GM18511 (cell line): ENCODE measurements at regions not wholly inside any gene's neighbourhood (a gene's known extent, or its start where the extent isn't known, plus 50 kb on each side); places are given as distances from the start of the nearest gene placed in this dataset.

Experiments used
- ATAC-seq: cut with Tn5 transposase; IDR thresholded peaks from one replicate; pipeline ENCODE4 v1.9.1; 2021; ENCODE audit warnings: mild to moderate bottlenecking, moderate library complexity; ENCODE audit not compliant: unreplicated experiment

DNA sequence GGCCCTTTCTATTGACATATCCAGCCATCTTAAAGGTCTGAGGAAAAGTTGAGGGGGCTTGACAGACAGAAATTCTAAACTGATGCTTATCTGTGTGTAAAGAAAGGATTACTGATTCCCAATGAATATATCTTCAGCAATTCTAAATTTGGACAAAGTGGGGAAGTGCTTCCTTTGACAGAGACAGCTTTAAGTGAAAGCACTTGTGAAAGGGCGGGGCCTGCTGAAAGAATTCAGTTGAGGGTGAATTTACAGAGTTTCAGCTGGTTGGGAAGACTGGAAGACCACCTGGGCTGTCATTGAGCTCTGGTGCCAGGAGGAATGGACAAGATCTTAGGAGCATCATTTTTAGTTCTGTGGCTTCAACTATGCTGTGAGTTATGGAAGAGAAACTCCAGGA is 412.5 kb upstream of the OR4E1 start:
- ATAC-seq: no peak

DNA sequence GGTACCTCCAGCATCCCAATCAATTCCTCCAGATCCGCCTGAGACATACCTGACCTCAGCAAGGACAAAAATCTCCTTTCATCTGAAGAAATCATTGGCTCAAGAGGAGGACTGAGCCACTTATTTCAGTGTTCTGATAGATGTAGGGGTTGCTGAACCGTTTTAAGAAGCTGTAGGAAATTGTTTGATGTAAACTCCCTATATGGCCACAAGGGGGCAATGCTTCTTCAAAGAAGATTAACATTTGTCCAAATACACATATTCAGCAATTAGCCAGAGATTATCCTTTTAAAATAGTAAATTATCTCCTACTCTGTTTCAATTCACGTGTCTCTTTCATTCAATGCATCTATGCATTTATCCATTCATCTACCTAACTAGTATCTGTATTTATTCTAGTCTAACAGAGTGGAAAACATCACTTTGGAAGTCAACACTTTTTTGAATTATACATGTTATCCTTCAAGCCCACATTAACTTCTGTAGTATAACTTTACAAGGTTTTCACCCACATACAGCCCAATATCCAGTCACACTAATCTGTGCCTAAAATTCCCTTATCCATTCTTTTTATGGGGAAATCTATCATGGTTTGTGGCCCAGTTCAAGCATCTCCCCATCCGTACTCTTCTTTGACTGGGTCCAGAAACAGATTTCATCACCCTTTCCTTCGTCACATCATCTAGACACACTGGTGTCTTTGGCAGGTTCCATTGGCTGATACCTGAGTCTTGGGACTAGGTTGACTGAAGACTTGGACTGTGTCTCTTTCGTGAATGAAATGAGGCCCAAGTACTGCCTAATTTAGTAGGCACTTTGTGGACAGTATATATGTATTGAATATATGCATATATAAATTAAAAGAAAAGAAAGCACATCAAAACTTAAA is 411.0 kb upstream of the OR4E1 start:
- no peak for ATAC-seq

DNA sequence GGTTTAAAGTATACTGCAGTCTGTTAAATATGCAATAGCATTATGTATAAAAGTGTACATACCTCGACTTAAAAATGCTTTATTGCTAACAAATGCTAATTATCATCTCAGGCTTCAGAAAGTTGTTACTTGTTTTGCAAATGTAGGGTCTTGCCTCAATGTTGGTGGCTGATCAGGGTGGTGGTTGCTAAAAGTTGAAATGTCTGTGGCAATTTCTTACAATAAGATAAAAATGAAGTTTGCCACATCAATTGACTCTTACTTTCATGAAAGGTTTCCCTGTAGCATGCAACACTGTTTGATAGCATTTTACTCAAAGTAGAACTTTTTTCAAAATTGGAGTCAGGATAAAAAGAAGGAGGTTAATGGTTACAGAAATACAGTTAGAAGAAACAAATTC is 407.7 kb upstream of the OR4E1 start:
- no peak for ATAC-seq

DNA sequence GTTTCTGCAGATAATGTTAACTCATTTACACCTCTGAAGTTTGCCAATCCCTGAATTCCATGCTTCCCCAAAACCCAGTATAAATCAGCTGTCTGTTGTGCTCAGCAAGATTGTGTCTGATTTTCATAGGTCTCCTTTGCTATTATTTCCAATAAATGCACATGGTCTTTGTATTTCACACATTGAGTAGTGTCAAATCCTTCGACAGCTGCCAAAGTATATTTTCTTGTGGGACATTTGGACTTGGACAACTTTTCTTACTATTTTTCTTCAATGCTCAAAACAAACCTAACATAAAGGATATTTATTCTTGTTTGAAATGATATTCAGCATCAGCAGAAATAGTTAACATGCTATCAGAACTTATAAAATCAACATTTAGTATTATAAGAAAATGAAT is 406.1 kb upstream of the OR4E1 start:
- ATAC-seq: no peak

DNA sequence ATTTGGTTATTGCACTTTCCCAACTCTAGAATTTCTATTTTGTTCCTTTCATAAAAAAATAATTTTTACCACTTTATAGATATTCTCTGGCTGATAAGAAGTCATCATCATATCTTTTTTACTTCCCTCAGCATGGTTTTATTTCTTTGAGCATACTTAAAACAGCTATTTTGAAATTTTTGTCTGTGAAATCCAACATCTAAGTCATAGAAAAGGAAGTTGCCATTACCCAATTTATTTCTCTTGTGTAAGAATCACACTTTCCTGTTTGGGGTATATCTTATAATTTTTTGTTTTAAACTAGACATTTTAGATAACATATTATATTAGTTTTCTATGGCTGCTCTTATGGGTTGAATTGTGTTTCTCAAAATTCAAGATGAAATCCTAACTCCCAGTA is 400.2 kb upstream of the OR4E1 start:
- ATAC-seq: no peak

DNA sequence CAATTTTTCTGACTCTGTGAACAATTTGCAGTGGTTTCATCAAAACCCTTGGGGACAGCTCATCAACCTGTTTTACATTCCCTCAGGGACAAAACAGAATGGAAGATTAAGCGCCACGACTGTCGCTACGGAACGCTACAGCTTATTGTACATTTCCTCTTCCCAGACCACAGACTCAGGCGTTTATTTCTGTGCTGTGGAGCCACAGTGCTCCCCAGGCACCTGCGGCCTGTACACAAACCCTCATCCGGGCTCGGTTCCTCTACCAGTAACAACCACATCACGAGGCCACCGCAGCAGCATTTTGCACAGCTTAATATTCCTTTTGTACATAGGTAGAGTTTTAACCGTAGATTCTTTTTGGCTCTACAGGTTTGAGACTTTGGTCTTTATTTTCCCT is 397.4 kb upstream of the OR4E1 start:
- ATAC-seq: peak; percentile 94

DNA sequence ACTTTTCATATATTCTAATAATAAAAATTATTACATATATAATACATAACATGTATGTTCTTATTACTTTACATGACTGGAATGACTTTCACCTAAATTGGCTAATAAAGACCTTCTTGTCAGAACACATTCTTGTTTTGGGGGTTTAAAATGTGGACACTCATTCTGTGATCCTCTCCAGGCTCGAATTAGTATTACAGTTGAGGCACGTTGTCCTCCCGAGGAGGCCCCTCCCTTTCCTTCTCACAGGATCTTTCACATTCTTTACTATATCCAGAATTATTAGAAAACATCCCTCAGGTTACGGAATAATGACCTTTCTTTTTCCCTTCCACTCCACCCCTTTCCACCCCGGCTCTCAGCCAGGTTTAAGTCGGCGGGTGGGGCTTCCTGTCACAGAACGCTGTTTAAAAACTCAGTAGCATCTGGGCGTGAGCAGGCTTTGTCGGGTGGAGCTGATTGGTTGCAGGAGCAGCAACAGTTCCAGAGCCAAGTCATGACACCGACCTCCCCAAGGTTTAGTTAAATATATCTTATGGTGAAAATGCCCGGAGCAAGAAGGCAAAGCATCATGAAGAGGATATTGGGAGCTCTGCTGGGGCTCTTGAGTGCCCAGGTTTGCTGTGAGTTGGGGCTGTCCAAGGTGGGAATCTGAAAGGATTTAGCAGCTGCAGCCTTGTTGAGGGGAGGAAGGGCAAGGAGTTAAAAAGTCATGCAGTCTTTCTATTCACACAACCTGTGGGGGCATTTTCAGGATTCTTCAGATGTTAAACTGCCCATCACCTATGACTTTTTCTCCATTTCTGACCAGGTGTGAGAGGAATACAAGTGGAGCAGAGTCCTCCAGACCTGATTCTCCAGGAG is 396.7 kb upstream of the OR4E1 start:
- peak; percentile 52 for ATAC-seq

DNA sequence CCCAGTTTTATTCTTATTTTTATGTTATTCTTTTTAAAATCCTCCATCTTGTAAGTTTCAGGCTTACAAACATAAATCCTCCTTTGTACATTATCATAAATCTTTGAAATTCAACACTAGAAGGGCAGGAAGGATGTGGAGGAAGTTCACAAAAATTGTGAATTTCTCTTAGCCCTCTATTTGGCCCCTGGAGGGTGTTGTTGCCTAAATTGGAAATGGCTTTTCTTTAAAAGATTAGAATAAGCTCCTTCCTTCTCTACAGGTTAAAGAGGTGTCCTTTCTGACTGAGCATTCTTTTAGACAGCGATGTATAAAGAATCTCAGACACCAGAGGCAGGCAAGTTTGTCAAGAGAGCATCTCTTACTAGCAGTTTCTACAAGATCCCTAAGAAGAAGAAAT is 391.7 kb upstream of the OR4E1 start:
- no peak for ATAC-seq

DNA sequence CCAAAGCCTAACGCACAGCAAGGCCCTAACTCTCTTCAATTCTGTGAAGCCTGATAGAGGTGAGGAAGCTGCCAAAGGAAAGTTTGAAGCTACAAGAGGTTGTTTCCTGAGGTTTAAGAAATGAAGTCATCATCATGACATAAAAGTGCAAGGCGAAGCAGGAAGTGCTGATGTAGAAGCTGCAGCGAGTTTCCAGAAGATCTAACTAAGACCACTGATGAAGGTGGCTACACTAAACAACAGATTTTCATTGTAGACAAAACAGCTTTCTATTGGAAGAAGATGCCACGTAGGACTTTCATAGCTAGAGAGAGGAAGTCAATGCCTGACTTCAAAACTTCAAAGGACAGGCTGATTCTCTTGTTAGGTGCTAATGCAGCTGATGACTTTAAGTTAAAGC is 385.6 kb upstream of the OR4E1 start:
- no peak for ATAC-seq

DNA sequence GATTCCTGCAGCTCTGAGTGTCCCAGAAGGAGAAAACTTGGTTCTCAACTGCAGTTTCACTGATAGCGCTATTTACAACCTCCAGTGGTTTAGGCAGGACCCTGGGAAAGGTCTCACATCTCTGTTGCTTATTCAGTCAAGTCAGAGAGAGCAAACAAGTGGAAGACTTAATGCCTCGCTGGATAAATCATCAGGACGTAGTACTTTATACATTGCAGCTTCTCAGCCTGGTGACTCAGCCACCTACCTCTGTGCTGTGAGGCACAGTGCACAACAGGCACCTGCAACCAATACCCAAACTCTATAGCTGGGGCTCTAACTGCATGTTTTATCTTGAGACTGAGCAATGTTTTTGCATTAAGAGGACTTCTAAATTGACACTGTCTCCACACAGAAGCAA is 379.2 kb upstream of the OR4E1 start:
- no peak for ATAC-seq

DNA sequence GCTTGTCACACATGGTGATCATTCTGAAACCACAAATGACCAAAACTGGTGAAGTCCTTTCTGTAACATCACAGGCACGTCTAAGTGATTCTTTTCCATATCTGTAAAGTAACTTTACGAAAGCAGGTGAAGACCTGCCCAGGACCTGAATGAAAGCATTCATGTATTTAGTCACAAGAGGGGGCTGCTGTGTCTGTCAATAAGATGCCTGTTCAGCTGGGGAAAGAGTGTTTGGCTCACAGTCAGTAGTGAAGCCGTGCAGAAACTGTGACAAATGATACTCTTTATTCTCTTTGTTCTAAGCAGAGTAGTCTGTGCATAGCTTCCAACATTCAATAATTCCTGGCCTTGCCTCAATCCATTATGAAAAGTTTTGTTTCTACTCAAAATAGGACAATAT is 373.5 kb upstream of the OR4E1 start:
- ATAC-seq: peak; percentile 63

DNA sequence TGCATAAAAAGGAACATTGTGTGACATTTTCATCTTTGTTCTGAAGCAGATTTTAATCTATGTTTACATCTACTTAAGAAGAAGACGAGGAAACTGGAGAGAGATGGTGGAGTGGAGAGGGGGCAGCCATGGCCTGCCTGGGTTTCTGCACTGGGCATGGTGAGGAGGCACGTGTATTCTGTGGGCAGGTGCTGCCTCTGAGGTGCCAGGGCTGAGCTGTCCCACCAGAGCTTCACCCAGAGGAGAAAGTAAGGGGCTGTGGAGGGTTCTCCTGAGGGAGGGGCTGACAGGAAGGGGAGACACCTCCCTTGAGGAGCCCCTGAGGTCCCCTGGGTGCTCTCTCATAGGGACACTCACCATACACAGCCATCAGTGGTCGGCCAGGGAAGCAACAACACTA is 372.4 kb upstream of the OR4E1 start:
- no peak for ATAC-seq

DNA sequence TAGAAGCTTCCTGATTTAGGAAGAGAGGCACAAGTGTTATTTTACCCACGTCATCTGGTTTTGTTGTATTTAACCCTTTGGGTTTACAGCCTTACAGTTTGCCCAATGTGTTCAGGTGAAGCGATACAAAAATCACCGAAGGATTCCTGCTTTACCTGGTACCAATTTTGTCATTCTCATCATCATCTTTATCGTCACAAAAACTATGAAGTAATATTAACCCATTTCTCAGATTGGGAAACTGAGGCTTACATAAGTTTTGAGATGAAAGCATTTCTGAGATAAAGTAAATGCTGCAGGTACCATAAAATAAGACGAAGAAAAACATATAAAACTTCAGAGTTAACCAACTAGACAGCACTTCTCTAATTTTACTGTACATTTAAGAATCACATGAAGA is 370.6 kb upstream of the OR4E1 start:
- ATAC-seq: no peak

DNA sequence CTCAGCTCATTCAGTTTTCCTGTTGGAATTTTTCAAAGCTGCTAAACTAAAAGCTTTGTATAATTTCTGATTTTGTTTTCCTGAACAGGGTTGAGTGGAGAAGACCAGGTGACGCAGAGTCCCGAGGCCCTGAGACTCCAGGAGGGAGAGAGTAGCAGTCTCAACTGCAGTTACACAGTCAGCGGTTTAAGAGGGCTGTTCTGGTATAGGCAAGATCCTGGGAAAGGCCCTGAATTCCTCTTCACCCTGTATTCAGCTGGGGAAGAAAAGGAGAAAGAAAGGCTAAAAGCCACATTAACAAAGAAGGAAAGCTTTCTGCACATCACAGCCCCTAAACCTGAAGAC is 367.1 kb upstream of the OR4E1 start:
- ATAC-seq: no peak

DNA sequence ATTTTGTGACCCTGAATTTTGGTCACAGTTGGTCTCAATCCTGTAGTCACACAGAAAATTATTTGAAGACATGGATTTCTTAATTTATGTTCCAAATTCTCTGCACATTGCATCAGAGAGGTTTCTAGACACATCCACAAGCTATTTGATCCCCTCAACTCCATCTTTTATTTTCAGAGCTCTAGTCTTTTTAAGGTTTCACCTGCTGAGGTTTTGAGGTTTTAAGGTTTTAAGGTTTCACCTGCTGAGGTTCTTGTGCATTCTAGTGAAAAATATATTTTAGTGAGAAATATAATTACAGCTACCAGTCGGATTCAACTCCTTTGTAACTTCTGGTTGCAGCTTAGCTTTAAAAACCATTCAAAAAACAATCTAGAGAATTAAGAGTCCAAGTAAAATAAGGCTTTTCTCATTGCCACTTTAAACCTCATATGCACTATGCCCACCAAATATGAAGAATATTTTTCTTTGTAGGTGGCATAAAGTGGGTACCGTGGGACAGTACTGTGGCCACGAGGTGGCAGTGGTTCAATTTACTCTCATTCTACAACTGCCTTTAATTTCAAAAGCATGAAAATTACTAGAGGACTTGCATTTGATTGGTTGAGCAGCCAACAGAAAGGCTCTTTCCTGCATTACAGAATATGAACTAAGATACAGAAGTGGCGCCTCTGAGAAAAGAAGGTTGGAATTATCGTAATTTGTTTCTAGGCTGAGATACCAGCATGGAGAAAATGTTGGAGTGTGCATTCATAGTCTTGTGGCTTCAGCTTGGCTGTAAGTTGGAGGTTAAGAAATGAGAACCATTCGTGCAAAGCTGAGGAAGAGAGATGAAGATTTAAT is 366.5 kb upstream of the OR4E1 start:
- ATAC-seq: no peak

DNA sequence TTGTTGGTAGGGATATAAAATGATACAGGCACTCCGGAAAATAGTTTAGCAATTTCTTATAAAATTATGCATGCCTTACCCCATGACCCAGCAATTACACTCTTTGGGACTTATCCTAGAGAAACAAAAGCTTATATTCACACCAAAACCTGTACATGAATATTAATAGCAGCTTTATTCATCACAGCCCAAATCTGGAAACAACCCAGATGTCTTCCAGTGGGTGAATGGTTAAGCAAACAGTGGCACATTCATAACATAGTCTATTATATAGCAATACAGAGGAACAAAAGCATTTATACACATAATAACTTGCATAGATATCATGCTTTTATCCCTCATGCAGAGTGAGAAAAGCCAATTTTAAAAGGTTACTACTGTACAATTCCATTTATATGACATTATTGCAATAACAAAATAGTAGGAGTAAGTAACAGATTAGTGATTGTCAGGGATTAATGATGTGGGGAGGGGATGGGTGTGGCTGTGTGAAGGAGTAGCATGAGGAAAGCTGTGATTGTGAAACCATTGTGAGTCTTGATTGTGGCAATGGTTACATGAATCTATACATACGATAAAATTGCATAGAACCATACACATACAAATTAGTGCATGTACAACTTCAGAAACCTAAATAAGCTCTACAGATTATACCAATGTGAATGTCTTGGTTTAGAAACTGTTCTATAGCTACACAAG is 363.1 kb upstream of the OR4E1 start:
- no peak for ATAC-seq

DNA sequence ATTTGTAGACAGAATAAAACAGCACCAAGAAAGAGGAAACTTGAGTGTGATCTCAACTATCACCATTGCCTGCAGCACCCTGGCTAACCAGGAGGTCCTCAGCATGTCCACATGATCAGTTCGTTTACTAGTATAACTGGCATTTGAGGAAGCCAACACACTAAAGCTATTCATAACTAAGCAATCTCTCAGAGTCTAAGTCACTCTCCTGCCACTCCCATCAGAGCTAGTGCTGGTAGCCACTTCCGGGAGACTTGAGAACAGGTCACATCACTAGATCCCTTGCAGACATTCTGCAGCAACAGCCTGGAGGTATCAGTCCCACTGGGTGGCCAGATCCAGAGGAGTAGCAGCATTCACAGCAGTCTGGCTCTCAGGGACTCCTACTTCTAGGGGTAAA is 352.9 kb upstream of the OR4E1 start:
- ATAC-seq: no peak

DNA sequence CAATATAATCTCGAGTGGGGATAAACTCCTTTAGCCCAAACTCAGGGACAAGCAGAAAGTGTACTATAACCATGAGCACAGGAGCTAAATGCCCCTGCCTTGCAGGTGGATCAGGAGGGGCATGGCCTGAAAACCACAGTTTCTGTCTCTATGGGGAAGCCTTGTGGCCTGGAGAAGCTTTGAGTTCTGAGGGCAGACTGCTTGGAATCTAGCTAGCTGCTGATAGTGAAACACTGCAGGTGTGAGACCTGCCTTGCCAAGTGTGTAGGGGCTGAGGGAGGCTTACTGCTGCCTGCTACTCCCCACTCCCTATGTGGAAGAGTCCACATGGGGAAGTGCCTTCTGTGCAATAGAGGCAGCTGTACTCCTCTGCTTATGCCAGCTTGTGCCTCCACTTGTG is 352.3 kb upstream of the OR4E1 start:
- no peak for ATAC-seq

DNA sequence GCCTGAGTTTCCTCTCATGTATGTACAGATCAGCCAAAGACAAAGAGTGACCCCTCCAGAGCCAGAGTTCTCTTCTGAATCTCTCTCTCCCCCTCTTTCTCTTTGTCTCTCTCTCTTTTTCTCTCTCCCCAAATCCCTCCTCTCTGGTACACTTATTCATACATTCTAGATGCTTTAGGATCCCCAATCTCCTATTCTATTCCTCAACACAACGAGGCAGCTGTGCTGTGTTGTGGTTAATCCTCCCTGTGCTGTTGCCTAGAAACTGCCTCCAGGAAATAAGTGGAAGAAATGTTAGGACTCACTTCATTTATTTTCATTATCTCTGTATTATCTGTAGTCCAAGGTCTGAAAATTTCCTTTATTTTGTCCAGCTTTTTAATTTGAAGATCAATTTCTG is 350.5 kb upstream of the OR4E1 start:
- ATAC-seq: no peak

DNA sequence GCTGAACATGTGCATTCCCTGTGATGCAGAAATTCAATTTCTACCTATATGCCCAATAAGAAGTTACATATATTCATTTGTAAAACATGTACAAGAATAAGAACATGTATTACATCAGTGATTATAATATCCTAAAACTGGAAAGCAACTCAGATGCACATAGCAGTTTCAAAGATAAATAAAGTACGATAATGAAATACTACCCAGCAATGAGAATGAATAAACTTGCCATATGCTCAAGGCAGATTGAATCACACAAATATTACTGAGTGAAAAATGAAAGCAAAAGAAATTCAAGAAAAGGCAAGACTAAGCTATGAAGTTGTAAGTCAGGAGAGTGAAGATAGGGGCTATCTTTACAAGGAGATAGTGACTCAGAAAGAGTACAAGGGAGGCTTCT is 345.3 kb upstream of the OR4E1 start:
- no peak for ATAC-seq

DNA sequence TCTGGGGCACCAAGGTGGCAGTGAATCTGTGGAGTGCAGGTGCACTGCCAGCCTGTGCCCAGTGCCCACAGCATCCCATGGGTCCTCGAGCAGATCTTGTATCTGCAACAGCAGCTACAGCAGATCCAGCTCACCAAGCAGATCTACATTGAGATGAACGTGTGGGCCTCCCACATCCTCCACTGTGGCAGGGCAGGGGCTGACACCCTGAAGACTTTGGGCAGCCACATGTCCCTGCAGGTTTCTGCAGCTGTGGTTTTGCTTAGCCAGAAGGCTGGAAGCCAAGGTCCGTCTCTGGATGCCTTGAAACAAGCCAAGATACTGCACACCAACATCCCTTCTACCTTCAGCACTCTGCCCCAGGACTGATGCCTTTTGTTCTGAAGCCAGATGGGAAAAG is 338.8 kb upstream of the OR4E1 start:
- ATAC-seq: no peak
